H9 (cell line): ENCODE measurements at regions not wholly inside any gene's neighbourhood (a gene's known extent, or its start where the extent isn't known, plus 50 kb on each side); places are given as distances from the start of the nearest gene placed in this dataset.

ENCODE experiments used
- DNase-seq: peaks from one replicate; pipeline ENCODE4 v3.0.0-alpha.2; 2017
- H2AFZ ChIP-seq: one replicate; pipeline ENCODE4 v1.6.1; 2013; ENCODE audit warnings: mild to moderate bottlenecking, low read length, control low read depth, moderate library complexity
- H2AK5ac ChIP-seq: 2 replicates; pipeline ENCODE4 v1.6.1; 2013; ENCODE audit warnings: low read length, control low read depth, mixed read lengths; ENCODE audit not compliant: insufficient read length
- H2BK120ac ChIP-seq: one replicate; pipeline ENCODE4 v1.6.1; 2013; ENCODE audit warnings: low read depth, mild to moderate bottlenecking, low read length, control low read depth, inconsistent platforms; ENCODE audit not compliant: poor library complexity, severe bottlenecking
- H2BK12ac ChIP-seq: 2 replicates; pipeline ENCODE4 v1.6.1; 2013; ENCODE audit warnings: low read length, control low read depth, mixed read lengths, low read depth; ENCODE audit not compliant: insufficient read length
- H2BK15ac ChIP-seq: 2 replicates; pipeline ENCODE4 v1.6.1; 2013; ENCODE audit warnings: low read depth, low read length, control low read depth
- H2BK20ac ChIP-seq: one replicate; pipeline ENCODE4 v1.6.1; 2013; ENCODE audit warnings: low read depth, mild to moderate bottlenecking, low read length, control low read depth, inconsistent platforms; ENCODE audit not compliant: poor library complexity, severe bottlenecking
- H2BK5ac ChIP-seq: 2 replicates; pipeline ENCODE4 v1.6.1; 2013; ENCODE audit warnings: low read length, control low read depth, mixed read lengths; ENCODE audit not compliant: insufficient read length
- H3K14ac ChIP-seq: 2 replicates; pipeline ENCODE4 v1.6.1; 2013; ENCODE audit warnings: low read length, control low read depth; ENCODE audit not compliant: insufficient read depth
- H3K18ac ChIP-seq: 2 replicates; pipeline ENCODE4 v1.6.1; 2013; ENCODE audit warnings: low read depth, mild to moderate bottlenecking, mixed read lengths, low read length, control low read depth; ENCODE audit not compliant: insufficient read length
- H3K23ac ChIP-seq: 2 replicates; pipeline ENCODE4 v1.6.1; 2013; ENCODE audit warnings: low read length, control low read depth, mixed read lengths, low read depth; ENCODE audit not compliant: insufficient read length
- H3K23me2 ChIP-seq: 2 replicates; pipeline ENCODE4 v1.6.1; 2013; ENCODE audit warnings: low read depth, mild to moderate bottlenecking, mixed read lengths, low read length, control low read depth; ENCODE audit not compliant: insufficient read length, poor library complexity, severe bottlenecking
- H3K27ac ChIP-seq: 2 replicates; pipeline ENCODE4 v1.5.1; 2013; ENCODE audit warnings: low read length, control low read depth, mixed read lengths, low read depth; ENCODE audit not compliant: insufficient read length
- H3K27me3 ChIP-seq: 2 replicates; pipeline ENCODE4 v1.6.1; 2013; ENCODE audit warnings: low read length, control low read depth, inconsistent platforms; ENCODE audit not compliant: insufficient read depth
- H3K4ac ChIP-seq: 2 replicates; pipeline ENCODE4 v1.6.1; 2013; ENCODE audit warnings: low read depth, mild to moderate bottlenecking, control low read depth, inconsistent platforms, low read length, moderate library complexity
- H3K4me1 ChIP-seq: 2 replicates; pipeline ENCODE4 v1.6.1; 2013; ENCODE audit warnings: low read length, control low read depth, inconsistent platforms; ENCODE audit not compliant: insufficient read depth
- H3K4me2 ChIP-seq: 2 replicates; pipeline ENCODE4 v1.6.1; 2013; ENCODE audit warnings: low read length, control low read depth, mixed read lengths; ENCODE audit not compliant: insufficient read length, insufficient read depth
- H3K56ac ChIP-seq: 2 replicates; pipeline ENCODE4 v1.6.1; 2013; ENCODE audit warnings: low read depth, mild to moderate bottlenecking, mixed read lengths, low read length, control low read depth; ENCODE audit not compliant: insufficient read length
- H3K79me1 ChIP-seq: 2 replicates; pipeline ENCODE4 v1.6.1; 2013; ENCODE audit warnings: low read depth, mild to moderate bottlenecking, moderate library complexity, low read length, control low read depth, inconsistent platforms; ENCODE audit not compliant: insufficient read depth, poor library complexity, severe bottlenecking
- H3K79me2 ChIP-seq: 2 replicates; pipeline ENCODE4 v1.6.1; 2013; ENCODE audit warnings: low read length, control low read depth, inconsistent platforms; ENCODE audit not compliant: insufficient read depth
- H3K9ac ChIP-seq: 2 replicates; pipeline ENCODE4 v1.6.1; 2013; ENCODE audit warnings: low read length, control low read depth, mixed read lengths; ENCODE audit not compliant: insufficient read length; ENCODE audit errors: extremely low read depth
- H3K9me3 ChIP-seq: one replicate; pipeline ENCODE4 v1.6.1; 2013; ENCODE audit warnings: low read depth, low read length, inconsistent platforms; ENCODE audit not compliant: control insufficient read depth
- H3T11ph ChIP-seq: one replicate; pipeline ENCODE4 v1.6.1; 2013; ENCODE audit warnings: mild to moderate bottlenecking, low read length, control low read depth, inconsistent platforms
- H4K20me1 ChIP-seq: one replicate; pipeline ENCODE4 v1.6.1; 2013; ENCODE audit not compliant: control insufficient read depth, insufficient read length, insufficient read depth
- H4K5ac ChIP-seq: 2 replicates; pipeline ENCODE4 v1.6.1; 2013; ENCODE audit warnings: low read depth, mild to moderate bottlenecking, mixed read lengths, low read length, control low read depth; ENCODE audit not compliant: insufficient read length
- H4K8ac ChIP-seq: replicated peaks from 2 replicates; pipeline ENCODE4 v1.6.1; 2013; ENCODE audit warnings: low read length, control low read depth, mixed read lengths, low read depth; ENCODE audit not compliant: insufficient read length
- H4K91ac ChIP-seq: 2 replicates; pipeline ENCODE4 v1.6.1; 2013; ENCODE audit warnings: low read depth, mild to moderate bottlenecking, moderate library complexity, mixed read lengths, low read length, control low read depth; ENCODE audit not compliant: insufficient read length
- H3K27ac Mint-ChIP-seq, 3 experiments: 2 replicates in 2 of 3; 3 replicates in 1 of 3; pipeline ENCODE4 v1.8.0; 2020 to 2021; ENCODE audit warnings: mixed read lengths in 3 of 3, mild to moderate bottlenecking in 1 of 3, moderate library complexity in 1 of 3
- H3K27me3 Mint-ChIP-seq: 2 replicates; pipeline ENCODE4 v1.8.0; 2021; ENCODE audit warnings: low read depth, mild to moderate bottlenecking, moderate library complexity, mixed read lengths
- H3K36me3 Mint-ChIP-seq, 3 experiments: 2 replicates in 2 of 3; 3 replicates in 1 of 3; pipeline ENCODE4 v1.8.0; 2020 to 2021; ENCODE audit warnings: low read depth in 3 of 3, mixed read lengths in 3 of 3; ENCODE audit not compliant: insufficient read depth in 1 of 3
- H3K4me1 Mint-ChIP-seq, 2 experiments: 2 replicates each; pipeline ENCODE4 v1.8.0; 2020; ENCODE audit warnings: mixed read lengths in 2 of 2
- H3K4me3 Mint-ChIP-seq, 2 experiments: 2 replicates in 1 of 2; 3 replicates in 1 of 2; pipeline ENCODE4 v1.8.0; 2020 to 2021; ENCODE audit warnings: mild to moderate bottlenecking in 2 of 2, mixed read lengths in 2 of 2, moderate library complexity in 1 of 2
- H3K9me3 Mint-ChIP-seq, 2 experiments: 2 replicates in 1 of 2; 3 replicates in 1 of 2; pipeline ENCODE4 v1.8.0; 2020; ENCODE audit warnings: mild to moderate bottlenecking in 2 of 2, mixed read lengths in 2 of 2, moderate library complexity in 1 of 2
- CTCF ChIP-seq: fragments of 200-600 bp; sonication (generic); conservative IDR thresholded peaks from 3 replicates; pipeline ENCODE4 v1.8.0; 2021; ENCODE audit warnings: antibody characterized with exemption, mild to moderate bottlenecking
- WGBS: extraction: QIAGEN DNeasy Blood & Tissue Kit; methylation state at CpG from one replicate; pipeline ENCODE4 v1.1.7; 2013; ENCODE audit warnings: missing lambda C conversion rate, low lambda C conversion rate, mixed read lengths; ENCODE audit not compliant: insufficient read length; ENCODE audit errors: extremely low coverage; 5-methylcytosine and 5-hydroxymethylcytosine counted together

- Histone ChIP-seq H3K79me1 (no peaks in the 10 kb centered on the region), H3K9me3 (no peaks in the 10 kb centered on the region), H2BK20ac (no peak overlapping the region), H3K27ac (no peak overlapping the region), H3K4me2 (no peak overlapping the region), H4K5ac (no peak overlapping the region), H3K23me2 (no peaks in the 10 kb centered on the region), H3K23ac (no peak overlapping the region), H3K27me3 (no peaks in the 10 kb centered on the region), H2BK5ac (no peak overlapping the region), H4K20me1 (no peaks in the 10 kb centered on the region), H3T11ph (no peak overlapping the region), H2BK120ac (no peak overlapping the region), H3K79me2 (no peaks in the 10 kb centered on the region), H3K4ac (no peak overlapping the region), H3K9ac (no peak overlapping the region), H2AFZ (no peak overlapping the region), H4K8ac (no peak overlapping the region), H3K14ac (no peak overlapping the region), H3K18ac (no peak overlapping the region), H3K4me1 (peaks cover 4% of the 10 kb centered on the region; the same call in 1 of the 2 replicates), H4K91ac (no peak overlapping the region), H2BK15ac (no peak overlapping the region), H2AK5ac (no peak overlapping the region), H3K56ac (no peak overlapping the region), H2BK12ac (no peak overlapping the region)
- WGBS = no CpG with 5 or more reads among the region's 10 CpGs
- no peak for DNase-seq
- H3K27ac Mint-ChIP-seq = no peak overlapping the region
- TF ChIP-seq CTCF = no peak
- H3K4me1 Mint-ChIP-seq = peaks cover 26 to 36% of the 10 kb centered on the region in 2 experiments
- H3K36me3 Mint-ChIP-seq = no peaks in the 10 kb centered on the region
- H3K4me3 Mint-ChIP-seq = no peak overlapping the region
- no peaks in the 10 kb centered on the region; a peak in 1 of 5 replicates for H3K9me3 Mint-ChIP-seq
- H3K27me3 Mint-ChIP-seq = peaks cover 32% of the 10 kb centered on the region
Observed at GRCh38 chr16:73170612-73171038, 122.7 kb upstream of the ZFHX3 start.
